HG03432 (cell line): ENCODE measurements at regions not wholly inside any gene's neighbourhood (a gene's known extent, or its start where the extent isn't known, plus 50 kb on each side); places are given as distances from the start of the nearest gene placed in this dataset.

Experiments
- ATAC-seq: cut with Tn5 transposase; IDR thresholded peaks from one replicate; pipeline ENCODE4 v1.9.1; 2021; ENCODE audit warnings: mild to moderate bottlenecking, moderate library complexity; ENCODE audit not compliant: unreplicated experiment

GRCh38 chr7:116142850-116143249 lies 67.5 kb upstream of the TES start:
- no peak for ATAC-seq

- ATAC-seq = peak; percentile 90
Measured at GRCh38 chr7:116145245-116145852, 65.0 kb upstream of the TES start.

- no peak for ATAC-seq
Measured at GRCh38 chr7:116148108-116148507, 62.2 kb upstream of the TES start.

- ATAC-seq = no peak
Measured at GRCh38 chr7:116148626-116149025, 61.7 kb upstream of the TES start.

- ATAC-seq = peak; percentile 95
Measured at GRCh38 chr7:116150588-116150987, 59.8 kb upstream of the TES start.

- no peak for ATAC-seq
Measured at GRCh38 chr7:116152276-116152675, 58.1 kb upstream of the TES start.

- ATAC-seq = no peak
Measured at GRCh38 chr7:116153050-116153449, 57.3 kb upstream of the TES start.

GRCh38 chr7:116159711-116160110 lies 50.6 kb upstream of the TES start:
- ATAC-seq = peak; percentile 32
